ENCODE measurements at regions not wholly inside any gene's neighbourhood (a gene's known extent, or its start where the extent isn't known, plus 50 kb on each side); places are given as distances from the start of the nearest gene placed in this dataset.

- TF ChIP-seq POLR2AphosphoS5 (IDR thresholded peaks at IDR 0.05; ENCODE audit: low read depth, low read length) (no peak), TAF1 (IDR thresholded peaks at IDR 0.05; ENCODE audit: borderline replicate concordance, low read depth, low read length) (no peak), POLR2A (IDR thresholded peaks at IDR 0.05; ENCODE audit: low read depth, low read length) (no peak)
Measured at GRCh38 chr15:79373113-79373512, 59.0 kb upstream of the MINAR1 start.

Data from GM12892 (cell line).